SJSA1 (cell line): ENCODE measurements at regions not wholly inside any gene's neighbourhood (a gene's known extent, or its start where the extent isn't known, plus 50 kb on each side); places are given as distances from the start of the nearest gene placed in this dataset.
"Not testable (repeated sequence)": the region's sequence is repeated elsewhere in the genome, so short reads cannot be mapped to it uniquely, and the experiment has no call there.

Experiments used
- DNase-seq, 2 experiments: peaks; one replicate each; pipeline ENCODE4 v3.0.0-alpha.2; 2015 to 2020; ENCODE audit warnings: low spot score in 2 of 2, low read depth in 1 of 2
- H3K27ac ChIP-seq: fragments of 250-450 bp; sonication (Bioruptor Pico); 2 replicates; pipeline ENCODE4 v1.5.1; 2020; ENCODE audit warnings: mild to moderate bottlenecking, moderate library complexity
- H3K27me3 ChIP-seq: fragments of 250-450 bp; sonication (Bioruptor Pico); replicated peaks from 2 replicates; pipeline ENCODE4 v1.5.1; 2020; ENCODE audit warnings: mild to moderate bottlenecking, moderate library complexity
- H3K36me3 ChIP-seq: fragments of 250-450 bp; sonication (Bioruptor Pico); 2 replicates; pipeline ENCODE4 v1.5.1; 2020; ENCODE audit warnings: mild to moderate bottlenecking
- H3K4me1 ChIP-seq: fragments of 250-450 bp; sonication (Bioruptor Pico); replicated peaks from 2 replicates; pipeline ENCODE4 v1.6.1; 2021; ENCODE audit warnings: mild to moderate bottlenecking
- H3K4me3 ChIP-seq: fragments of 250-450 bp; sonication (Bioruptor Pico); 2 replicates; pipeline ENCODE4 v1.5.1; 2020; ENCODE audit warnings: mild to moderate bottlenecking
- H3K9me3 ChIP-seq: fragments of 250-450 bp; sonication (Bioruptor Pico); replicated peaks from 2 replicates; pipeline ENCODE4 v1.5.1; 2020; ENCODE audit warnings: mild to moderate bottlenecking

DNA sequence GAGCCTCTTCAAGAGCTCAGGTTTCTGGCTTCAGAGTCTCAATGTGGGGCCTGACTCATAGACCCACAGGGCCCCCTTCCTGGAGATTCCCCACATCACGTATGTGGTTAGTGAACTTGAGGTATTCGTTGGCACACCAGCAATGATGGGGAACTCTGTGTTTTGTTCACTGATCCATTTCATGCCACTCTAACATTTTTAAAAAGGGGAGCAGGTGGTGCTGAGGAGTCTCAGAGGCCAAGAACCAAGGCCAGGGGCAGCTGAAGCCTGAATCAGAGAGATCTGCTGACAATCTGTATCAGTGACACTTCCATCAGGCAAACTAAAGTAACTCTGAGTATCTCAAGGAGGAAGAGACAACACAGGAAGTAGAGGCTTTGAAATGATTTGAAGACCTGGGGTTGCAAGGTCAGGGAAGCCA is 323.4 kb downstream of the VRK1 start:
- DNase-seq, result no peak
- Histone ChIP-seq H3K27me3 (no peaks in the 10 kb centered on the region), H3K36me3 (no peaks in the 10 kb centered on the region), H3K9me3 (no peaks in the 10 kb centered on the region), H3K4me3 (no peak overlapping the region), H3K27ac (no peak overlapping the region), H3K4me1 (no peaks in the 10 kb centered on the region)

DNA sequence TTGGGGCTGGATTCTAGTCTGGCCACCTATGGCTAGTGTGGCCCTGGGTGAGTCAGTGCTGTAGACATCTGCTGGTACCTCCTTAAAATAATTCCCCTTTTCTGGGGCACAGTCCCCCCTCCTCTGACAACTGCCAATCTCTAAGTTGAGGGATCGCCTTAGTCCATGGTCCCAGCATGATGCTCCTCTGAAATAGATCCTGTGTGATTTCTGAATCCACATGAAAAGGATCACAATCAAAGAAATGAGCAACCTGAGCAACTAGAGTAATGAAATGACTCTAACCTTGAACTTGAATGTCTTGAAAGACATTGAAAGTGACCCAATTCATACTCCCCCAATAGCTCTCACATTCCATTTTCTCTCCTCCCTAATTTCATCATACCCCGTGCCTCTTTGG is 332.5 kb downstream of the VRK1 start:
- no peaks in the 10 kb centered on the region for H3K36me3 ChIP-seq
- H3K4me1 ChIP-seq, result no peaks in the 10 kb centered on the region
- DNase-seq, result no peak
- no peak overlapping the region for H3K27ac ChIP-seq
- no peaks in the 10 kb centered on the region for H3K9me3 ChIP-seq
- H3K4me3 ChIP-seq, result no peak overlapping the region
- H3K27me3 ChIP-seq, result no peaks in the 10 kb centered on the region

DNA sequence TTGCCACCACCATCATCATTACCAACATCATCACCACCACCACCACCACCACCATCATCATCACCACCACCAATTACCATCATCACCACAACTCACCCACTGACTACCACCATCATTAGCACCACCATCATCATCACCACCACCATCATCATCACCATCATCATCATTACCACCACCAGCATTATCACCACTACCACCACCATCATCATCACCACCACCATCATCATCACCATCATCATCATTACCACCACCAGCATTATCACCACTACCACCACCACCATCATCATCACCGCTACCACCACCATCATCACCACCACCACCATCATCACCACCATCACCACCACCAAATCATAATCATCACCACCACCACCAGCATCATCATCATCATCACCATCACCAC is 338.7 kb downstream of the VRK1 start:
- DNase-seq, H3K9me3 ChIP-seq, H3K27ac ChIP-seq, H3K4me3 ChIP-seq, H3K27me3 ChIP-seq, H3K4me1 ChIP-seq, H3K36me3 ChIP-seq: not testable (repeated sequence)

DNA sequence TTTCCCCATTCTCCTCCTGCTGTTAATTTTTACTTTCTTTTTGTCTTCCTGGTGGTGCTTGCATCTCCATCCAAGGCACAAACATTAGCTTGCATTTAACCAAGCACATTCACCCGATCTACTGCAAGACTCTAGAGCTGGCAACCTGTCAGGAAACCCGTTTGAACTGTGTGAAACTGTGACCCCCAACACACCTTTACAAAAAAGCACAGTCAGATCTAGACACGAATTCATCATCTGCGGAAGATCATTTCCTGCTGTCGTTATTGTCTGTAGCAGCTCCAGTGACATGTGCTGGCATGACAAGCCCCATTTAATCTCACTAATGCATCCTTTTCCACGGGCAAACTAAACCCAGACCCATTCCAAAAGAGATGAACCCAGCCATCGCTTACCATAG is 340.5 kb downstream of the VRK1 start:
- H3K27me3 ChIP-seq, result no peaks in the 10 kb centered on the region
- H3K9me3 ChIP-seq, result 0 out of 2 replicates have a peak, but pooled peaks cover 2% of the 10 kb centered on the region
- H3K4me3 ChIP-seq, result no peak overlapping the region
- no peaks in the 10 kb centered on the region for H3K36me3 ChIP-seq
- no peaks in the 10 kb centered on the region for H3K4me1 ChIP-seq
- no peak overlapping the region for H3K27ac ChIP-seq
- DNase-seq, result no peak

DNA sequence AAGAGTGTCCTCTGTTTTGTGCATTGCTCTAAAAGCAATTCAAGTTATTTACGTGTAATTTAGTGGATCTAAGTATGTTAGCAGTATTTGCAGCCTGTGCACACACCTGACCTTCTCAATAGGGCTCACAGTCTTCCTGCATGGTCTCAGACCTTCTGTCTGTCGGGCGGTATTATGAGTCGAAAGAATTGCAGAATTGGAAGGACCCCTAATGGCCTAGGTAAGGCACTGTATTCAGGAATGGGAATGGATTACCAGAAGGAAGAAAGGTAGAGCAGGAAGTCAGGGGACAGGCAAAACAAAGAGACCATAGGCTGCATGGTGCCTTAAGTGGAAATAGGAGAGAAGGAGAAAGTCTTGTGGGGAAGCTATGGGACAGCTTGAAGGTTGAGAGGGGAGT is 341.6 kb downstream of the VRK1 start:
- no peak overlapping the region for H3K27ac ChIP-seq
- no peak for DNase-seq
- no peaks in the 10 kb centered on the region for H3K4me1 ChIP-seq
- 0 out of 2 replicates have a peak, but pooled peaks cover 2% of the 10 kb centered on the region for H3K9me3 ChIP-seq
- H3K4me3 ChIP-seq, result no peak overlapping the region
- no peaks in the 10 kb centered on the region for H3K36me3 ChIP-seq
- H3K27me3 ChIP-seq, result no peaks in the 10 kb centered on the region

DNA sequence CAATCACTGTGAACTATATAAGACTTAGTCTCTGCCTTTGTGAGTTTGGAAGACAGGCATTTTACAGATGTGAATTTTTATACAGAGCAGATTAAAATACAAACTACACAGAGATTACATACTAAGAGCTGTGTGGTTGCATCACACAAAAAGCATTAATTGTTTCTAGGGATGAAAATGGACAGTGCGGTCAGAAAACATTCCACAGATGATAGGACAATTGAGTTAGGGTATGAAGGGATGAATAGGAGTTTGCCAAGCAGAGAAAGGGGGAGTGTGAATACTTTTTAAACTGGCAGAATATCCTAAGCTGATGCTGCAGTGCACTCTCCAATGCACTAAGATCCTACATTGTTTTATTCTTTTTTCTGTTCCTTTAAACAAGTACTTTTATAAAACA is 345.8 kb downstream of the VRK1 start:
- no peak overlapping the region for H3K27ac ChIP-seq
- no peaks in the 10 kb centered on the region for H3K4me1 ChIP-seq
- H3K9me3 ChIP-seq, result no peaks in the 10 kb centered on the region
- no peak for DNase-seq
- H3K27me3 ChIP-seq, result no peaks in the 10 kb centered on the region
- H3K36me3 ChIP-seq, result no peaks in the 10 kb centered on the region
- H3K4me3 ChIP-seq, result no peak overlapping the region

DNA sequence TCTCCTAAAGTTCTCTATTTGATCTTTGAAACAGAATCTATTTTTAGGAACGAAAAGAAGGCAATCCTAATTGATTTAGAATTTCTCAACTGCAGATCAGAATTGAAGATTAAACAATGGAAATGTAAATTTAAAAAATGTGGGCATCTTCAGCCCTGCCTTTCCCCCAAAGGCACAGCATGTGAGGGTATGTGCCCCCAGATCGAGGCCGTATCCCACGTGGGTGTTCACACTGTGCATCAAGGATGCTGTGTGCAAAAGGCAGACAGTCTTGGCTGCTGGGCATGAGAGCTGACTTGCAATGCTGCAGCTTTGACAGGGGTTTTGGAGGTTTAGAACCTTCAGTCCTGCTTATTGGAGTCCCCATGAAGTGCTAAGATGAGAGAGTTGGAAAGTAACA is 346.3 kb downstream of the VRK1 start:
- no peaks in the 10 kb centered on the region for H3K36me3 ChIP-seq
- H3K27ac ChIP-seq, result no peak overlapping the region
- H3K4me3 ChIP-seq, result no peak overlapping the region
- H3K9me3 ChIP-seq, result no peaks in the 10 kb centered on the region
- no peaks in the 10 kb centered on the region for H3K4me1 ChIP-seq
- DNase-seq, result no peak
- H3K27me3 ChIP-seq, result no peaks in the 10 kb centered on the region

DNA sequence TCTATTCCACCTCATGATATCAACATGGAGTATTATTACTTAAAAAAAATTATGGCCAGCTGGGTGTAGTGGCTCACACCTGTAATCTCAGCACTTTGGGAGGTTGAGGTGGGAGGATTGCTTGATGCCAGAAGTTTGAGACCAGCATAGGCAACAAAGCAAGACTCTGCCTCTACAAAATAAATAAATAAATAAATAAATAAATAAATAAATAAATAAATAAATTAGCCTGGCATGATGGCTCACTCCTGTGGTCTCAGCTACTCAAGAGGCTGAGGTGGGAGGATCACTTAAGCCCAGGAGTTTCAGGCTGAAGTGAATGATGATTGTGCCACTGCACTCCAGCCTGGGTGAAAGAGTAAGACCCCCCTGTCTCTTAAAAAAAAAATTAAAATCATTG is 350.8 kb downstream of the VRK1 start:
- not testable (repeated sequence) for H3K36me3 ChIP-seq, H3K27ac ChIP-seq, H3K27me3 ChIP-seq, H3K4me1 ChIP-seq, H3K9me3 ChIP-seq, H3K4me3 ChIP-seq, DNase-seq

DNA sequence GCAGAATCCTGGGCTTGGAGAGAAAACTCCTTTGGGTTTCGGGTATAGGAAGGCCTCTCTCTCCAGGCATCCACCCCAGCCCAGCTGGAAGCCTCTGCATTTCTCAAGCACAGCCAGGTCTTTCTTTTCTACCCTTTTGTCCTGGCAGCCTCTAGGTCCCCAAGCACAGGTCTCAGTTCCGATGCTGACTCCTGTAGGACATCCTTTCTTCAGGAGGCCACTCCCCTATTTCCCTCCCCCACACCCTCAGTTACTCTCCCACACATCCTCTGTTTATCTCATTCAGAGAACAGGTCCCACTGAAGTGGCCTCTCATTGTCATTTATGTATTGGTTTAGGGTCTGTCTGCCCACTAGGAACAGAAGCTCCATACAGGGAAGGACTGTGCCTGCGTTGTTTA is 352.6 kb downstream of the VRK1 start:
- Histone ChIP-seq H3K36me3 (no peaks in the 10 kb centered on the region), H3K4me3 (no peak overlapping the region), H3K9me3 (no peaks in the 10 kb centered on the region), H3K27me3 (no peaks in the 10 kb centered on the region), H3K27ac (no peak overlapping the region), H3K4me1 (no peaks in the 10 kb centered on the region)
- DNase-seq, result no peak

DNA sequence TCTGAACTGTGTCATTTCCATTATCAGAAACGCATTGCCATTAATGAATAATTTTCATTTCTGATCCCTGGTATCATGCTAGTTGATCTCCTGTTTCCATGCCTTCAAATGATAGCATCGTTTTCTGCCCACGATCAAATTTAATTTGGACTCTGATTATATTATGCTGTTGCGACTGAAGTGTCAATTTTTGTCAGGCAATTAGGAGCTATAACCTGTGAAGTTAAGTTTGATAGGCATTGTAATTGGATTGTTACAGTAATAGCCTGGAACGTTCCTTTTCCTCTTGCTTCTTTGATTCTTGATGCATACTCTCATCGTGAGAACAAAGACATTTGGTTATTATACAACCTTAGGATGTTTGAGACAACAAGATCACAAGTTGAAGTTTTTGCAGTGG is 356.3 kb downstream of the VRK1 start:
- Histone ChIP-seq H3K36me3 (no peaks in the 10 kb centered on the region), H3K27me3 (no peaks in the 10 kb centered on the region), H3K4me3 (no peak overlapping the region), H3K27ac (no peak overlapping the region), H3K9me3 (no peaks in the 10 kb centered on the region), H3K4me1 (no peaks in the 10 kb centered on the region)
- DNase-seq, result no peak

DNA sequence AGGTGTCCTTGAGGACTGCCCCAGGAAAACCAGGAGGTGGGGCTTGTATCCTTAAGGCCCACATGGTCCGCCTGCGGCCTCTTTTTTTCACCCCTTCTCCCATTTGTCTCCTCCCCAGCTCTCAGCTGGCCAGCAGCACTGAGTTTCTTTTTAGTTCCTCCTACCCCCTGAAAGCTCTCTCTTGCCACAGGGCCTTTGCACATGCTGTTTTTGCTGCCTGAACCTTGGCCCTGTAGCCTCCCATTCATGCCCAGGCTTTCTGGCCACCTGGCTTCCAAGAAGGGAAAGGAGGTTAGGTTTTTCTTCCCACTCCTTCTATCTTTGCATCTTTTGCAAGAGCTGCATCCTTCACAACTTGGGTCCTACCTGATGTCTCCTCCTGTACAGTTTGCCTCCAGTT is 358.1 kb downstream of the VRK1 start:
- H3K9me3 ChIP-seq, result no peaks in the 10 kb centered on the region
- no peaks in the 10 kb centered on the region for H3K36me3 ChIP-seq
- no peaks in the 10 kb centered on the region for H3K4me1 ChIP-seq
- DNase-seq, result no peak
- H3K27me3 ChIP-seq, result no peaks in the 10 kb centered on the region
- H3K4me3 ChIP-seq, result no peak overlapping the region
- no peak overlapping the region for H3K27ac ChIP-seq

DNA sequence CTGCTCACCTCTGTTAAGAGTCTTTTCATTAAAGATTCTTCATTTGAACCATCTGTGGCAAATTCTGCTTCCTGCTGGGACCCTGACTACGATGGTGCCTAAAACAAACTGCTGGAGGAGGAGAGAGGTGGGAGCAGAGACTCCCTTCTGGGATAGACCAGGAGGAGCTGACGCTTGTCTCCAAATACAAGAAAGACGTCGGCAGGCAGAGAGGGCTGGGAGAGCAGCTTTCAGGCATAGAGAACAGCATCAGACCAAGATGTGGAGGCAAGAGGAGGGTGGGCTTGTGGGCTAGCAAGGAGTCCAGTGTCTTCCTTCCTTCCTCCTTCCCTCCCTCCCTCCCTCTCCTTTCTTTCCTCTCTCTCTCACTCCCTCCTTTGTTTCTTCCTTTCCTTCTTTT is 358.6 kb downstream of the VRK1 start:
- H3K9me3 ChIP-seq, result no peaks in the 10 kb centered on the region
- no peaks in the 10 kb centered on the region for H3K27me3 ChIP-seq
- no peaks in the 10 kb centered on the region for H3K36me3 ChIP-seq
- DNase-seq, result no peak
- H3K4me1 ChIP-seq, result no peaks in the 10 kb centered on the region
- no peak overlapping the region for H3K27ac ChIP-seq
- no peak overlapping the region for H3K4me3 ChIP-seq

DNA sequence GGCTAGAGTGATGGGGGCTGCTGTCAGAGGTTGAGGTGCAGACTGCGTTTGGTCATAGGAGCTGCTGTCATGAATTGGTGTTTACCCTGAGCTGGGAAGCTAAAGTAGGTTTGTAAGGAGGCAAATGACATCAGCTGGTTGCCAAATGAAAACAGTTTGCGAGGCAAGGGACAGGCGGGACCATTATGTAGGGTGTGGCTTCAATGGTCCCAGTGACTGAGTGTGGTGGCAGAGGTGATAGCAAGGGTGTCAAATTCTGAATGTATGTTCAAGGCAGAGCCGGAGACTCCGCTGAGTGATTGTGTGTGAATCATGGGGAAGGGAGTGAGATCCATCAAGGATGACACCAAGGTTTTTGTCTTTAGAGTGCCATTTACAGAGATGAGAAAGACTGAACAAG is 359.5 kb downstream of the VRK1 start:
- Histone ChIP-seq H3K36me3 (no peaks in the 10 kb centered on the region), H3K4me3 (no peak overlapping the region), H3K4me1 (no peaks in the 10 kb centered on the region), H3K27me3 (no peaks in the 10 kb centered on the region), H3K27ac (no peak overlapping the region), H3K9me3 (no peaks in the 10 kb centered on the region)
- no peak for DNase-seq

DNA sequence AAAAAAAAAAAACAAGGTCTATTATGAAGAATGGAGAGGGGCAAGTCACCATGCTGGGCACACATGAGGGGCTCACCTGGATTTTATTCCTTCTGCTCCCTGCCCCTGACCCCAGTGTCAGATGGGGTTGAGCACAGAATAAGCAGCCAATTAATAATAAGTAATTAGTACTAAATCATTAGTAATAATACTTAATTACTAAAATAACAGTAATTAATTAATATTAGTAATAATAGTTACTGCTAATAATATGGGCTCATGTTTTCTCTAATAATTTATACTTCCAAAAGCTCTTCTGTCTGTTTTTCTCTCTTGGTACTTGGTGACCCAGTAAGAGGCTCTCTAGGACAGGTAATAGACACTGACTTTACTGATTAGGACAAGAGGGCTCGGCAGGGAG is 360.9 kb downstream of the VRK1 start:
- H3K27me3 ChIP-seq, result no peaks in the 10 kb centered on the region
- H3K27ac ChIP-seq, result no peak overlapping the region
- no peak overlapping the region for H3K4me3 ChIP-seq
- no peaks in the 10 kb centered on the region for H3K4me1 ChIP-seq
- no peaks in the 10 kb centered on the region for H3K9me3 ChIP-seq
- DNase-seq, result no peak
- no peaks in the 10 kb centered on the region for H3K36me3 ChIP-seq

DNA sequence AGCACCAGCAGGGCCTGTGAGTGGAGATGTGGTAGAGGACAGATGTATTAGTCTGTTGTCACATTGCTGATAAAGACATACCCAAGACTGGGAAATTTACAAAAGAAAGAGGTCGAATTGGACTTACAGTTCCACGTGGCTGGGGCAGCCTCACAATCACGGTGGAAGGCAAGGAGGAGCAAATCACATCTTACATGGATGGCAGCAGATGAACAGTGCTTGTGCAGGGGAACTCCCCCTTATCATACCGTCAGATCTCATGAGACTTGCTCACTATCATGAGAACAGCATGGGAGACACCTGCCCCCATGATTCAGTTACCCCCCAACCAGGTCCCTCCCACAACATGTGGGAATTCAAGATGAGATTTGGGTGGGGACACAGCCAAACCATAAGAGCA is 361.9 kb downstream of the VRK1 start:
- Histone ChIP-seq H3K4me3 (no peak overlapping the region), H3K9me3 (no peaks in the 10 kb centered on the region), H3K27ac (no peak overlapping the region), H3K27me3 (no peaks in the 10 kb centered on the region), H3K36me3 (no peaks in the 10 kb centered on the region), H3K4me1 (no peaks in the 10 kb centered on the region)
- no peak for DNase-seq
